CD14-positive monocyte (primary cell): ENCODE measurements at regions not wholly inside any gene's neighbourhood (a gene's known extent, or its start where the extent isn't known, plus 50 kb on each side); places are given as distances from the start of the nearest gene placed in this dataset.

Source experiments
- DNase-seq, 3 donors: peaks; one replicate each; pipeline ENCODE4 v3.0.0-alpha.2; 2011 to 2022
- H2AFZ ChIP-seq: 2 replicates; pipeline ENCODE4 v1.6.0; 2012; ENCODE audit warnings: mild to moderate bottlenecking, low read depth, low read length, inconsistent platforms; ENCODE audit not compliant: insufficient read depth, poor library complexity, severe bottlenecking
- H3K27ac ChIP-seq, 2 donors: 1 replicate in 1 of 2; 2 replicates in 1 of 2; pipeline ENCODE4 v1.5.1; 2012 to 2013; ENCODE audit warnings: low read length in 2 of 2, control low read depth in 1 of 2, inconsistent platforms in 1 of 2, low read depth in 1 of 2, mild to moderate bottlenecking in 1 of 2
- H3K27me3 ChIP-seq, 2 donors: one replicate each; pipeline versions ENCODE4 v1.6.0 to v1.6.1; 2011 to 2013; ENCODE audit warnings: low read length in 2 of 2; ENCODE audit not compliant: control insufficient read depth in 2 of 2, insufficient read depth in 2 of 2
- H3K36me3 ChIP-seq, 2 donors: replicated peaks in 1 of 2; 1 replicate in 1 of 2; 2 replicates in 1 of 2; pipeline versions ENCODE4 v1.5.1 to v1.6.1; 2012 to 2013; ENCODE audit warnings: low read length in 2 of 2, control low read depth in 1 of 2, inconsistent platforms in 1 of 2, mild to moderate bottlenecking in 1 of 2; ENCODE audit not compliant: insufficient read depth in 2 of 2, control insufficient read depth in 1 of 2
- H3K4me1 ChIP-seq, 2 donors: 1 replicate in 1 of 2; 2 replicates in 1 of 2; pipeline versions ENCODE4 v1.5.1 to v1.6.1; 2012 to 2013; ENCODE audit warnings: low read length in 2 of 2, control low read depth in 1 of 2, inconsistent platforms in 1 of 2, mild to moderate bottlenecking in 1 of 2, moderate library complexity in 1 of 2; ENCODE audit not compliant: insufficient read depth in 2 of 2, control insufficient read depth in 1 of 2
- H3K4me2 ChIP-seq: replicated peaks from 2 replicates; pipeline ENCODE3; 2012; ENCODE audit warnings: low read length, moderate library complexity, mild to moderate bottlenecking; ENCODE audit not compliant: poor library complexity, severe bottlenecking; ENCODE audit errors: extremely low read depth
- H3K4me3 ChIP-seq, 3 experiments: fragments of 200-600 bp in 1 of 3; sonication (generic) in 1 of 3; replicated peaks in 1 of 3; 1 replicate in 2 of 3; 2 replicates in 1 of 3; pipeline ENCODE4 v1.5.1; 2011 to 2013; ENCODE audit warnings: low read length in 3 of 3, mild to moderate bottlenecking in 3 of 3, control low read depth in 2 of 3, low read depth in 2 of 3, inconsistent platforms in 1 of 3, moderate library complexity in 1 of 3
- H3K79me2 ChIP-seq: 2 replicates; pipeline ENCODE4 v1.6.0; 2012; ENCODE audit warnings: mild to moderate bottlenecking, control low read depth, inconsistent platforms, low read length, moderate library complexity; ENCODE audit not compliant: insufficient read depth
- H3K9ac ChIP-seq: 2 replicates; pipeline ENCODE4 v1.6.0; 2017; ENCODE audit warnings: low read length, mild to moderate bottlenecking; ENCODE audit not compliant: insufficient read depth, poor library complexity, severe bottlenecking
- H3K9me3 ChIP-seq, 2 donors: replicated peaks in 1 of 2; 1 replicate in 1 of 2; 2 replicates in 1 of 2; pipeline versions ENCODE4 v1.5.1 to v1.6.1; 2012 to 2013; ENCODE audit warnings: low read length in 2 of 2, control low read depth in 1 of 2; ENCODE audit not compliant: control insufficient read depth in 1 of 2, insufficient read depth in 1 of 2
- H4K20me1 ChIP-seq: 2 replicates; pipeline ENCODE4 v1.6.0; 2012; ENCODE audit warnings: mild to moderate bottlenecking, low read length, control low read depth, moderate library complexity; ENCODE audit not compliant: insufficient read depth
- H3K27ac Mint-ChIP-seq, 7 donors: one replicate each; pipeline ENCODE4 v1.8.0; 2020; ENCODE audit warnings: mild to moderate bottlenecking in 7 of 7, mixed read lengths in 7 of 7, moderate library complexity in 6 of 7, inconsistent platforms in 2 of 7
- H3K27me3 Mint-ChIP-seq, 3 donors: one replicate each; pipeline ENCODE4 v1.8.0; 2021 to 2022; ENCODE audit warnings: low read depth in 3 of 3, mild to moderate bottlenecking in 3 of 3, mixed read lengths in 3 of 3, moderate library complexity in 3 of 3, inconsistent platforms in 1 of 3
- H3K36me3 Mint-ChIP-seq, 2 donors: one replicate each; pipeline ENCODE4 v1.8.0; 2020; ENCODE audit warnings: mixed read lengths in 2 of 2, inconsistent platforms in 1 of 2, mild to moderate bottlenecking in 1 of 2
- H3K4me1 Mint-ChIP-seq: one replicate; pipeline ENCODE4 v1.8.0; 2020; ENCODE audit warnings: mild to moderate bottlenecking, mixed read lengths
- H3K4me3 Mint-ChIP-seq, 2 donors: one replicate each; pipeline ENCODE4 v1.8.0; 2020; ENCODE audit warnings: mild to moderate bottlenecking in 2 of 2, mixed read lengths in 2 of 2, moderate library complexity in 1 of 2
- H3K9me3 Mint-ChIP-seq, 7 donors: one replicate each; pipeline ENCODE4 v1.8.0; 2020 to 2022; ENCODE audit warnings: mixed read lengths in 7 of 7, mild to moderate bottlenecking in 6 of 7, moderate library complexity in 6 of 7, inconsistent platforms in 2 of 7
- CTCF ChIP-seq: fragments of 200-600 bp; IDR thresholded peaks from one replicate; pipeline ENCODE4 v1.8.0; 2022; ENCODE audit warnings: antibody characterized with exemption, mild to moderate bottlenecking
- WGBS: methylation state at CpG from one replicate; pipeline ENCODE4 v1.1.5; 2013; ENCODE audit warnings: missing lambda C conversion rate; ENCODE audit not compliant: insufficient coverage; 5-methylcytosine and 5-hydroxymethylcytosine counted together
- intact Hi-C, 2 donors: fragments of 100-400 bp; cut with micrococcal nuclease; formaldehyde crosslinking; loops; one replicate each; pipeline versions ENCODE4 v1.15.0 to v1.15.1; 2023

DNA sequence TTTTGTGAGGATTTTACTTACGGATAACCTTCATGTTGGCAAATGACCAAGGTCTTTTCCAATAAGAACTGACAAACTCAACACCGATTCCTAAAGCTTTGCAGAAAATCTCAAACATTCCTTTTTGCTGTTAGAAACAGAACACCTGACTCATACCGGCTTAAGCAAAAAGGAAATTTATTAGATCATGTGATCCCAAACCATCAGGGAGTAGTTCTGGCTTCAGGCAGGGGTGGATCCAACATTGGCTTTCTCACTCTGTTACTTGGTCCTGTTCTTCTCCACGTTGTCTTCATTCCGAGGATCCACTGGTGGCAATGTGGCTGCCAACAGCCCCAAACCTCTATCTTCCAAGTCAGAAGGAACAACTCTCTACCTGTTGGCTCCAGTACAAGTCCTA is 95.9 kb upstream of the PMEPA1 start:
- no peak overlapping the region for H3K9ac ChIP-seq
- H3K27me3 Mint-ChIP-seq = peaks cover 0 to 4% (median 2%) of the 10 kb centered on the region in 3 donors
- H2AFZ ChIP-seq = no peak overlapping the region
- H3K4me2 ChIP-seq = no peak overlapping the region
- H3K27me3 ChIP-seq = no peaks in the 10 kb centered on the region
- H3K79me2 ChIP-seq = no peaks in the 10 kb centered on the region
- H3K4me1 Mint-ChIP-seq = no peaks in the 10 kb centered on the region
- H3K27ac ChIP-seq = no peak overlapping the region
- H3K9me3 Mint-ChIP-seq = no peaks in the 10 kb centered on the region
- no peaks in the 10 kb centered on the region for H4K20me1 ChIP-seq
- no peaks in the 10 kb centered on the region for H3K4me1 ChIP-seq
- no peak overlapping the region for H3K4me3 Mint-ChIP-seq
- WGBS = no CpG with 5 or more reads among the region's 5 CpGs
- no peaks in the 10 kb centered on the region for H3K36me3 Mint-ChIP-seq
- intact Hi-C loops = no loop called here
- no peak overlapping the region for H3K27ac Mint-ChIP-seq
- H3K9me3 ChIP-seq = no peaks in the 10 kb centered on the region
- DNase-seq = no peak
- no peaks in the 10 kb centered on the region for H3K36me3 ChIP-seq
- no peak overlapping the region for H3K4me3 ChIP-seq
- TF ChIP-seq CTCF = no peak

DNA sequence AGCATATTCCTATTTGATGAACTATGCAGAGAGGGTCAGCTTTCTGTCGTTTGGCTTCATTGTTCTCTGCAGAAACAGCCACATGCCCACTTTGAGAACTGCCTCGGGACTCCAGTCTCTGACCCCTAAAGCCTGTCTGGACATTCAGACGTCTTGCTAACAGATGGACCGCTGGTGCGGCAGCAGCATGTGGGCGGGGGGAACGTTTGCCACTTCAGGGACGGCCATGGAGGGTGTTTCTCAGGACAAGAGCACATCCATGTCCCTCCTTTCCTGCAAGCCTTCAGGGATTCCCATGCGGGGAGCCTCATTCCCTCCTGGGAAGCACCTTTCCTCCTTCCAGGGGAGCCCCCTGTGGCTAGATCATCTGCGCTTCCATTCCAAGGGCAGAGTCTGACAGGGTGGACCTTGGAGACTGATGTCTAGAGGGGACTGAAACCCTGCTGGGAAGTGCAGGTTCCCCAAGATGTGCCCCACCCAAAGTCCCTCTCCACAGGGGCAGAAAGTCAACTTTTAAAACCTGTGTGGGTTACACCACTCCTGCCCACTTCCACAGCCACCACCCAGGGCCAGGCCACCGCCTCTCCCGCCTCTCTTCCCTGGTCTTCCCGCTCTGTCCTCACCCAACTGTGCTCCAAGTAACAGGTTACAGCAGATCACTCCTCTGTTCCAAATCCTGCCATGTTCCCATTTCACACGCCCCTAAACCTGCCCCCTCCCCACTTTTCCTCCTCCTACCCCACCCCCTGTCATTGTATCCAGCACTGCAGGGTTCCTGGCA is 94.8 kb upstream of the PMEPA1 start:
- Histone ChIP-seq H3K4me2 (no peak overlapping the region), H3K27ac (no peak overlapping the region), H3K36me3 (no peaks in the 10 kb centered on the region), H2AFZ (no peak overlapping the region), H3K79me2 (no peaks in the 10 kb centered on the region), H3K4me1 (no peaks in the 10 kb centered on the region), H3K9ac (no peak overlapping the region), H4K20me1 (no peaks in the 10 kb centered on the region), H3K27me3 (no peaks in the 10 kb centered on the region), H3K9me3 (no peaks in the 10 kb centered on the region), H3K4me3 (no peak overlapping the region)
- Mint-ChIP-seq H3K36me3 (no peaks in the 10 kb centered on the region), H3K9me3 (no peaks in the 10 kb centered on the region), H3K4me1 (no peaks in the 10 kb centered on the region), H3K27me3 (peaks cover 0 to 4% (median 2%) of the 10 kb centered on the region in 3 donors), H3K27ac (no peak overlapping the region), H3K4me3 (no peak overlapping the region)
- intact Hi-C loops = no loop called here
- DNase-seq = no peak
- TF ChIP-seq CTCF = no peak
- 91% methylated on average over 11 of the region's 14 CpGs for WGBS
